Testis (tissue), 2 donors: ENCODE measurements at regions not wholly inside any gene's neighbourhood (a gene's known extent, or its start where the extent isn't known, plus 50 kb on each side); places are given as distances from the start of the nearest gene placed in this dataset.

Source experiments
- DNase-seq: peaks from one replicate; pipeline ENCODE4 v3.0.0-alpha.2; 2019
- H3K27ac ChIP-seq, 2 donors: fragments of 200-600 bp; sonication (generic); one replicate each; pipeline ENCODE4 v1.5.1; 2019
- H3K27me3 ChIP-seq: fragments of 200-600 bp; sonication (generic); one replicate; pipeline ENCODE4 v1.5.1; 2019
- H3K36me3 ChIP-seq: fragments of 200-600 bp; sonication (generic); one replicate; pipeline ENCODE4 v1.5.1; 2017; ENCODE audit warnings: low read depth; ENCODE audit errors: missing control alignments
- H3K4me1 ChIP-seq: fragments of 200-600 bp; sonication (generic); one replicate; pipeline ENCODE4 v1.5.1; 2019
- H3K4me3 ChIP-seq, 2 donors: fragments of 200-600 bp; sonication (generic); one replicate each; pipeline ENCODE4 v1.5.1; 2017 to 2019
- H3K9me3 ChIP-seq: fragments of 200-600 bp; sonication (generic); one replicate; pipeline ENCODE4 v1.5.1; 2017
- CTCF ChIP-seq, 3 experiments: fragments of 450-650 bp in 2 of 3; fragments of 200-600 bp in 1 of 3; sonication (generic) in 1 of 3; IDR thresholded peaks; one replicate each; pipeline ENCODE4 v1.5.1; 2016 to 2019; ENCODE audit warnings: antibody characterized with exemption in 3 of 3, mild to moderate bottlenecking in 2 of 3, moderate library complexity in 1 of 3
- POLR2A ChIP-seq: fragments of 450-650 bp; IDR thresholded peaks from one replicate; pipeline ENCODE4 v1.6.1; 2017; ENCODE audit warnings: antibody characterized with exemption, mild to moderate bottlenecking, moderate library complexity
- WGBS, 2 donors: methylation state at CpG; one replicate each; pipeline ENCODE4 v1.1.5; 2018; 5-methylcytosine and 5-hydroxymethylcytosine counted together
- intact Hi-C: fragments of 100-400 bp; cut with DNase I; formaldehyde crosslinking; loops from one replicate; pipeline ENCODE4 v1.15.1; 2023; ENCODE audit warnings: low total_unique reads

DNA sequence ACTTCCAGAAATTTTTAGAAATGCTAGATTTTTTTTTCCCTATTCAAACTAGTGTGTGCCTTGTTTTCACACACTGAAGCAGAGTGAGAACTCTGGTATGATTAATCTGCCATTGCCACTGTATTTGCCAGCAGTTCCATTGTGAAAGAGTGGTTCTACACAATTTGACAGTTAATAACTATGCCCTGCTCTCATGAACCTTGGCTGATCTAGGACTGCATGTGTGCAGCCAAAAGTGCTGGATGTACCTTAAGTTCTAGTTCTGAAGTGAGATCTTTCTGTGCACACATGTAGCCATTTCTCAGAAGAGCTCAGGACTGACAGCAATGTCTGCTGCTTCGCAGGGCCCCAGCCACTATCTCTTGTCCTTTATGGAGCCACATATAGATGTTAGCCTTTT, 328.2 kb upstream of the SPRY2 start:
- no peaks in the 10 kb centered on the region for H3K4me1 ChIP-seq
- intact Hi-C loops: no loop called here
- H3K27ac ChIP-seq: no peak overlapping the region
- H3K4me3 ChIP-seq: no peak overlapping the region
- WGBS, 2 donors: 37 to 93% methylated on average over 1 of the region's 1 CpG
- H3K9me3 ChIP-seq: no peaks in the 10 kb centered on the region
- no peak for DNase-seq
- TF ChIP-seq POLR2A (no peak), CTCF (IDR thresholded peaks at IDR 0.05) (no peak)
- no peaks in the 10 kb centered on the region for H3K27me3 ChIP-seq
- H3K36me3 ChIP-seq: no peaks in the 10 kb centered on the region

DNA sequence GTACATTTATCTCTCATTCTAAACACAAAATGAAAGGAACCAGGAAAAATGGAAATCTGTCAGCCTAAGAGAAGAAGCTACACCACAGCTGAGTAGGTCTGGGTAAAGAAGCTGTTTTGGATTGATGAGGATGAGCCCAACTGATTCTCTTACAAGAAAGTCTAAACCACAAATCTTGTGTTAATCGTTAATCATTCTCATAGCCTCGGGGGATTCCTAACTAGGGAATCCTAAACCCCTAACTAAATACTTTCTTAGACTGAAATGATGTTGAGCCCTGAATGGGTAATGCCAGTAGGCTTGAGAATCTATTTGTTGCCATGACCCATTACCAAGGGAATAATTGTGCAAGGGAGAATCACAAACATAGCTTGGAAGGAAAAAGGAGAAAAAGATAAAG, 327.5 kb upstream of the SPRY2 start:
- WGBS, 2 donors: 55 to 88% methylated on average over 2 of the region's 2 CpGs
- H3K4me1 ChIP-seq: no peaks in the 10 kb centered on the region
- H3K4me3 ChIP-seq: no peak overlapping the region
- no peak overlapping the region for H3K27ac ChIP-seq
- no peak for DNase-seq
- TF ChIP-seq CTCF (IDR thresholded peaks at IDR 0.05) (no peak), POLR2A (no peak)
- intact Hi-C loops: no loop called here
- H3K36me3 ChIP-seq: no peaks in the 10 kb centered on the region
- no peaks in the 10 kb centered on the region for H3K27me3 ChIP-seq
- no peaks in the 10 kb centered on the region for H3K9me3 ChIP-seq

DNA sequence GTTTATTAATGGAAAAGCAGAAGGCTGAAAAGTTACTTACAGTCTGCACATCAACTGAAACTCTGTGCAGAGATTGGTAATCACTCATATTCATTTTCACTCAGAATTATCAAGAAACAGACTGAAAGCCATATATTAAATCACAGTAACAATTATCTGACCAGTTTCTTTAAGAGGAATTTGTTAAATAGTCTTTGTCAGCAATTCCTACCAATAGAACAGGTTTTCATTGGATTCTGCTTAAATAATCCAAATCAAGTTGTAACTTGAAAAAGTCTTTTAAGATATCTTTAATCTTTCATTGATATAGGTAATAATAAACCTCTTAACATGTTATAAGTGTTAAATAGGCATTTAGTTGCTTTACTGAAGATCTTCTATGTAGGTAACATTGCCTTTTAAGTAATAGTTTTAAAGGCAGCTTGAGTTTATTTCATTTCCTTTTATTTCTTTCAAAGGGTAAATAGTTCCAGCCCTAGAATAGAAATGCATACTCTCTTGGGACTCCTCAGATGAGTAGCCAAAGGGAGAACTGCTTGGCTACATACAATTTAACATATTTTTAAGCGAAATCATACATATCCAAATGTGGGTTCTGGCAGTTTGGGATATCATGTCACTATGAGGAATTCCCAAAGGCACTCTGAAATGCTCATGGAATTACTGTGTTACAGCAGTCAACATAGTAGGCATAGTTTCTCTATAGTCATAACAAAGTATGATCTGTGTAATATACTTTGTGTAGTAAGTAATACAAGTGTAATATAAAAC, 326.0 kb upstream of the SPRY2 start:
- Histone ChIP-seq H3K27me3 (no peaks in the 10 kb centered on the region), H3K9me3 (no peaks in the 10 kb centered on the region), H3K4me3 (no peak overlapping the region), H3K27ac (no peak overlapping the region), H3K36me3 (no peaks in the 10 kb centered on the region), H3K4me1 (no peaks in the 10 kb centered on the region)
- DNase-seq: no peak
- intact Hi-C loops: no loop called here
- TF ChIP-seq POLR2A (no peak), CTCF (IDR thresholded peaks at IDR 0.05) (no peak)
- WGBS, 2 donors: 61 to 86% methylated on average over 1 of the region's 1 CpG

GRCh38 chr13:80665792-80666333, 324.9 kb upstream of the SPRY2 start:
- no peak overlapping the region for H3K4me3 ChIP-seq
- H3K36me3 ChIP-seq: no peaks in the 10 kb centered on the region
- no peaks in the 10 kb centered on the region for H3K9me3 ChIP-seq
- H3K4me1 ChIP-seq: no peaks in the 10 kb centered on the region
- 85 to 89% methylated on average over 3 of the region's 3 CpGs for WGBS, 2 donors
- no peak for DNase-seq
- intact Hi-C loops: no loop called here
- no peaks in the 10 kb centered on the region for H3K27me3 ChIP-seq
- TF ChIP-seq CTCF (IDR thresholded peaks at IDR 0.05): no peak
- TF ChIP-seq POLR2A: no peak
- no peak overlapping the region for H3K27ac ChIP-seq

- DNase-seq: no peak
- H3K9me3 ChIP-seq: no peaks in the 10 kb centered on the region
- H3K4me3 ChIP-seq: no peak overlapping the region
- no peaks in the 10 kb centered on the region for H3K4me1 ChIP-seq
- intact Hi-C loops: no loop called here
- no peaks in the 10 kb centered on the region for H3K36me3 ChIP-seq
- no peak for TF ChIP-seq CTCF (IDR thresholded peaks at IDR 0.05)
- no peak for TF ChIP-seq POLR2A
- H3K27me3 ChIP-seq: no peaks in the 10 kb centered on the region
- H3K27ac ChIP-seq: no peak overlapping the region
These were observed 324.0 kb upstream of the SPRY2 start for GRCh38 chr13:80664950-80665349.
